ENCODE measurements at regions not wholly inside any gene's neighbourhood (a gene's known extent, or its start where the extent isn't known, plus 50 kb on each side); places are given as distances from the start of the nearest gene placed in this dataset.

- TF ChIP-seq GATA2 (IDR thresholded peaks at IDR 0.05; ENCODE audit: low read depth, low read length), result no peak
- no peak for TF ChIP-seq GATA3 (IDR thresholded peaks at IDR 0.05; ENCODE audit: low read depth, low read length)
These were observed 86.3 kb downstream of the SEMA4F start for GRCh38 chr2:74740395-74740740.

Measured in SH-SY5Y (cell line).